HG02588 (cell line): ENCODE measurements at regions not wholly inside any gene's neighbourhood (a gene's known extent, or its start where the extent isn't known, plus 50 kb on each side); places are given as distances from the start of the nearest gene placed in this dataset.

Experiments used
- ATAC-seq: cut with Tn5 transposase; IDR thresholded peaks from one replicate; pipeline ENCODE4 v1.9.1; 2021; ENCODE audit warnings: mild to moderate bottlenecking, moderate library complexity; ENCODE audit not compliant: unreplicated experiment

DNA sequence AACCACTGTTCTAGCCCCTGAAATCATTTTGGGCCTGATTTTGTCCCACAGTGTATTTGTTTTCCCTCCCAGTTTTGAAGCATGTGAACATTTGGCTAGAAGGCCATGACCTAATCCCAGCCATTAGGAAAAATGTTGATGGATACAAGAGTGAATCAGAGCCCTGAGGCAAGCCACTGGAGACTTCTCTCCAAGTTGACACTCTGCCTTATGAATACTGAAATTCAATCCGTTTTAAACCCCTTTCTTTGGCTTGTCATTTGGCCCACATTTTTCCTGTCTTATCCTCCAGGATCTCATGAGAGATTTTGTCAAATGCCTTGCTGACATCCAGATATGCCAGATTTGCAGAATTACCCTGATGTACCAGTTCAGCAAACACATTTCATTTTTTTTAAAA, 158.8 kb downstream of the FAT3 start:
- ATAC-seq = no peak

GRCh38 chr11:92384358-92384757, 159.7 kb downstream of the FAT3 start:
- no peak for ATAC-seq

- ATAC-seq = no peak
Observed at GRCh38 chr11:92384802-92385201, 160.2 kb downstream of the FAT3 start.

GRCh38 chr11:92386577-92386976, 162.0 kb downstream of the FAT3 start:
- no peak for ATAC-seq

DNA sequence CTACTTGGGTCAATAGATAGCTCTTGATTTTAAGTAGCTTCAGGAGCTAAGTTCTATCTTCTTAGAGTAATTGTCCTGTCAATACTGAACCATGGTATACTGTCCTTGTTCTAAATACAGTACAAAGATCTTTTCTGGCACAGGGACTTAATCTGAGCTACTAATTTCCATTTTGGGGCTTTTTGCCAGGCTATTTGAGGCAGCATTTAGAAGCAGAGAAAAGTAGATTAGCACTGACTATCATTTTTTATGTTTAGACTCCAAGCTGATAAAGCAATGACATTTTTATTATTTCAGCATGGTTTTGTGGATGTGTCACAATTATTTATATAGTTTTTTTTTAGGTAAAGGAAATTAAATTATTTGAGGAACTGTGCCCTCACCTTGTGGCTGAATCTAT, 163.2 kb downstream of the FAT3 start:
- ATAC-seq = no peak

DNA sequence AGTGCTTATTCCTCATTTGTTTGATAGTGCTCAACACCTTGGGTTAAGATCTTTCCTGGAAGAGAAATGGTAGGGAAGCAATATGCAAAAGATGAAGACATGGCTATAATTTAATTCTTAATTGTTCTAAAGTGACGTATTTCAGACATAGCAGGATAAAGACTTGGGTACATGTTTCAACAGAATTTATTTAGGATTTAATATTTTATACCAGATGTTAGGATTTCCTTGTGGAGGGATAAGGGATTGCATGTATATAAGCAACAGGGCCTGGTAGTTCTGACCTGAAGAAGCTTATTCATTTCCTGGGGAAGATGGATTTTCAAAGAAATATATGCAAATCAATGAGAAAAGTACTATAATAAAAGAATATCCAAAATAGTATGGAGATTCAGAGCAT, 163.8 kb downstream of the FAT3 start:
- ATAC-seq = no peak

DNA sequence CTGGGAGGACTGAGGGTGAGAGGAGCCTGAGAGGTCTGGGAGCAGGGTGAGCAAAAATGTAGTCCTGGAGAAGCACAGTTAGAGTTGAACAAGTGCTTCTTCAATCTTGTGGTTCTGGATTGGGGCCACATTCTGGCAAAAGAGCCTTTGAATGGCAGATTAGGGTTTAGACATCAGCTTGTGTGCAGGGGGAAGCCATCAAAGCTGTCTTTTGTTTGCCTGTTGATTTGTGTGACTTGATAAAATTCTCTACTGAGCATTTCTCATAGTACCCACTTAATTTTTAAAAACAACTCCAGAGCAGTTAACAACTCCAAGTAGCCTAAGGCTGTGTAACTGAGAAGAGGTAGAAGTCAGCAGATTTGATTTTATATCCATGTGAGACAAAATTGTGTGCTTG, 166.2 kb downstream of the FAT3 start:
- ATAC-seq = no peak

GRCh38 chr11:92391364-92391763, 166.7 kb downstream of the FAT3 start:
- ATAC-seq = no peak

DNA sequence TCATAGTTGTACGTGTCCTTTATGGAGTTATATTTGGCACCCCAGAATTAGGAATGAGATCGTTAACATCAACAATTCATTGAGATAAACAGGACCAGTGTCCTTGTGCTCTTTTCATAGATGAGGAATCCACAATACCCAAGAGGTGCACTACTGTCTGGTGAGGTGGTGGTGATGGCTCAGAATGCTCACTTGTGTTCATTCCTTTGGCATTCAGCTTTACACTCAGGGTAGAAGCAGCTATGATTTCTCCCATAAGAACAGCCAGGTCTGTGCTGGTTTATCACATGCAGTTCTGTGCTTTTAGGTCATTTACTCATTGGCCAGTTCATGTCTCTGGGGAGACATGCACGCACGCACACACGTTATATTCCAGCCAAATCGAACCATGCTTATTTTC, 167.2 kb downstream of the FAT3 start:
- ATAC-seq = no peak

GRCh38 chr11:92393218-92393617, 168.6 kb downstream of the FAT3 start:
- no peak for ATAC-seq

- no peak for ATAC-seq
Observed at GRCh38 chr11:92396133-92396532, 171.5 kb downstream of the FAT3 start.

GRCh38 chr11:92397221-92397755, 172.7 kb downstream of the FAT3 start:
- no peak for ATAC-seq

- no peak for ATAC-seq
Observed at GRCh38 chr11:92399705-92400104, 175.1 kb downstream of the FAT3 start.

GRCh38 chr11:92401520-92401919, 176.9 kb downstream of the FAT3 start:
- no peak for ATAC-seq

DNA sequence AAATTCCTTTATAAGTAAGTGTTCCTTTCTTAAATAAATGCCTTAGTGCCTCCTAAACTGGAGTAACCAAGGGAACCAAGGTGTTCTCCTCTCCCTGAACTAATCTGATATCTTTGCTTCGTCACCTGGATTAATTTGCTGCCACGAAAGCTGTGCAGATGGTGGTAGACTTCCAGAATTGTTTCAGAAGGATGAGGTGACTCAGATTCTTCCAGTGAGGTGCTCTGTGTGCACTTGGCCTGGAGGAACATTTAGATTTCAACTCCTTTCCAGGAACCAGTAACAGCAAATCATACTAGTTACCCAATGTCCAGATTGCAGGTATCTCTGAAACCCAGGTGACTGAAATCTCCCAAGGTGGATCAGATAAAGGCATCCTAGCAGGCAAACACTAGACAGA, 181.9 kb downstream of the FAT3 start:
- no peak for ATAC-seq

GRCh38 chr11:92409355-92409754, 184.7 kb downstream of the FAT3 start:
- no peak for ATAC-seq

GRCh38 chr11:92409956-92410355, 185.3 kb downstream of the FAT3 start:
- ATAC-seq = no peak

GRCh38 chr11:92410526-92410925, 185.9 kb downstream of the FAT3 start:
- ATAC-seq = no peak

DNA sequence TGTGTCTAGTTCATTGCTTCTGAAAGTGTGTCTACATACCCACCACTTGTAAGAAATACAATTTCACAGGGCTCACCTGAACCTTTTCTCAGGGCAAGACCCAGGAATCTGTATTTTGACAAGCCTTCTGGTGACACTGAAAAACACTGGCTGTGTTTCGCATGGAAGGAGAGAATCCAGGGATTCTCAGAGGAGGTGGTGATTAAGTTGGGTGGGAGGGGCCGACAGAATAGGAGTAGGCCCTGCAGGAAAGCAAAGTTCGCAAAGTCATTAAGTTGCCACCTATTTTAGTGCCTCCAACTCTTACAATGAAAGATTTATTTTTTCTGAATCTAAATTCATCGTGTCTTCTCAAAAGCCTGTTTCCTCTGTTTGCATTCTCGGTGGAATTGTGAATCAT, 186.8 kb downstream of the FAT3 start:
- ATAC-seq = no peak

- peak; percentile 63 for ATAC-seq
Observed at GRCh38 chr11:92413757-92414513, 189.3 kb downstream of the FAT3 start.

GRCh38 chr11:92416971-92417725, 192.5 kb downstream of the FAT3 start:
- no peak for ATAC-seq
